CD4-positive, alpha-beta T cell treated with Interleukin-12 subunit alpha and Interleukin-12 subunit beta, for 1 hour (primary cell): ENCODE measurements at regions not wholly inside any gene's neighbourhood (a gene's known extent, or its start where the extent isn't known, plus 50 kb on each side); places are given as distances from the start of the nearest gene placed in this dataset.
"Not testable (repeated sequence)": the region's sequence is repeated elsewhere in the genome, so short reads cannot be mapped to it uniquely, and the experiment has no call there.

Experiments used
- DNase-seq: peaks from one replicate; pipeline ENCODE4 v3.0.0-alpha.2; 2020

DNA sequence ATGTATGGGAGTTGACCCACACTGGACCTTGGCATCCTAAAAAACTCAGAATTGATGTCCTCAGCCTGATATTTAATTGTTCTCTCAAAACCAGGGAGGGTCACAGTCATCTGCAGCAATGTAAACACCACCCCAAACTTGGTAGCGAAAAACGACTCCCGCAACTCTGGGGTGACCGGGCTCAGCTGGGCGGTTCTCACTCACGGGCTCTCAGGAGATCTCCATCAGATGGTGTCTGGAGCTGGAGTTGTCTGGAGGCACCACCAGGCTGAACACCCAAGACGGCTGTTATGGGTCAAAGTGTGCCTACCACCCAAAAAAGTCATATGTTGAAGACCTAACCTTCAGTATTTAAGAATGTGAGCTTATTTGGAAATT, 50.9 kb upstream of the NXT1 start:
- DNase-seq: no peak

DNA sequence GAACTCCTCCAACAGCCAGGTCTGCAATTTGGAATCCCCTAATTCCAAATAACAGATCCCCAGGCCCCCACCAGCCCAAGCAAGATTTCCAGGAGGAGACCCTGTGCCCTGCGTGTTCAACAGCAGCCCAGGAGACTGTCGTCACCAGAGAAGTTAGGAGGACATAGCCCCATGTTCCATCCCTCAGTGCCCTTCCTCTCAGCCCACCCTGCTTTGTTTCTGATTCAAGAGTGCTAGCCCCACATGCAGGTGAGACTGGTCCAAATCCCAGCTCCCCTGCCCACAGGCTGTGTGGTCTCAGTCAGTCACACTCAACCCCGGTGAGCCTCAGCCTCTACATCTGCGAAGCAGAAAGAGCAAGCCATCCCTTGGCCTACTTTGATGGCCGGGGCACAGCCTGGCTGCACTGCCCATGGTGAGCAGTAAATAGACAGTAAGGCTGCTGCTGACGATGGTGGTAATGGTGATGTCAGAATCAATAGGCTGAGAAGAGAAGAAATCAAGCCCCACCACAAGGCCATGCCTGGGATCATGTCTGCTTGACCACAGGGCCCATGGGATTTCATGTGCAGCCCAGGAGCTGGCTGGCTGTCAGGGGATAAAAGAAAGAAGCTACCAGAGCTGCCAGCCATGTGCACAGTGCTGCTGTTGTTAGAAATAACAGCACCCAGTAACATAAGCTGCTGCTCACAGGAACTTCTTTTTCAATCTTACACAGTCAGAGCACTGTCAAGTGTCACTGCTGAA, 51.5 kb upstream of the NXT1 start:
- DNase-seq: no peak

DNA sequence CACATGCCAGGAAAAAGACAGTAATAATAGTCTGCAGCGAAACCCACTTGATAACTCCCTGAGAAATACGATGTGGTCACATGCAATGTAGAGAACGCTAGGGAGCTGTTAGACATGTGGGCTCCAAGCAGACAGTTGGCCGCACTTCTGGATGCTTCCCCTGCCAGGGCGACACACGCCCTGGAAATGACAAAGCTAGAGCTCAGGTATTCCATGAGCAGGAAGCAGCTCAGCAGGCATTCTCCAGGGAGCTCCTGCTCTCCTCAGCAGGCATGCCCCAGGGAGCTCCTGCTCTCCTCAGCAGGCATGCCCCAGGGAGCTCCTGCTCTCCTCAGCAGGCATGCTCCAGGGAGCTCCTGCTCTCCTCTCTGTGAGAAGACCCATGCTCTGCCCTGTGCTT, 52.4 kb upstream of the NXT1 start:
- no peak for DNase-seq

DNA sequence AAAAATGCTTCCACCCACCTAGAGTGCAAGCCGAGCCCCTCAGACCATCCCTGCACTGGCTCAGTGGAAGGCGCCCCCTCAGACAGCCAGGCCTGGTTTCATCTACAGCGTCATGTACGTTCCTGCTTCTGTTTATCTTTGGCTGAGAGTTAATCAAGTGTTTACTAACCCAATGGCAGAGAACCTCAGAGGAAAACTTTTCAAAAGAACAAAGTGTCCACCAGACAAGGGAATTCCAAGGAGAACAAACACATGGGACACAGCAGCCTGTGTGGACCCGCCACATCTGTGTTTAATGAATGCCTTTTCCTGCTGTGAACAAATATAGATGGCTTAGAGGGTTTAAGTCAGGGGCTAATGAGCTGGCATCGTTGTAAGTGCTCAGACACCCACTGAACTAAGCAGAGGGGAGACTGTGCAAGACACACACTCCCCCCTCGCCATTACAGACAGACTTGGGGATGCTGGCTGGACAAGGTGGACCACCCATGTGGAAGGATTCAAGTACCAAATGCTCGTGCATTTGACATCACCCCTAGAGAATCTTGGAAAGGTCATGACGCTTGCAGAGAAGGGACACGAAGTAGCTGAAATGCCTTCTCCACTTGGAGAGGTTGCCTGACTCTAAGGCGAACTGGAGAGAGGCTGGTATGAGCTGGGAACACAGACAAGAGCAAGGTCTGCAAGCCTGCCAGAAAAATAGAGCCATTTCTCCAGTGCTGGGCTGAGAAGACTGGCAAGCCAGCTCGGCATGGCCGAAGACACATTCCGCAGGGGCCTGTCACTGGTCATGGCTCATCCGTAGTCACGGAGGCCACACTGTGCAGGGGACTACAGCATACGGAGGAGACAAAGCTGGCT, 53.5 kb upstream of the NXT1 start:
- DNase-seq: no peak

DNA sequence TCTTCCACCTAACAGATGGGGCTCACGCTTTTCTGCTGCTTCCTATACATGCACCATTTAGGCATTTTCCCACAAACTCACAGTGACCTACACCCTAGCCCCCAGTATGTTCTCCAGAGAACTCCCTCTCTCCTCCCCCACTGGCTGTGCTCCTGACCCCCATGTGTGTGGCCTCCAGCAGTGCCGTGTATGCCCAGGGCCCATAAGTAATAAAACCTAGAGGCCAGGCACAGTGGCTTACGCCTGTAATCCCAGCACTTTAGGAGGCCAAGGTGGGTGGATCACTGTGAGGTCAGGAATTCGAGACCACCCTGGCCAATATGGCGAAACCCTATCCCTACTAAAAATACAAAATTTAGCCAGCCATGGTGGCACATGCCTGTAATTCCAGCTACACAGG, 54.7 kb upstream of the NXT1 start:
- DNase-seq: no peak

DNA sequence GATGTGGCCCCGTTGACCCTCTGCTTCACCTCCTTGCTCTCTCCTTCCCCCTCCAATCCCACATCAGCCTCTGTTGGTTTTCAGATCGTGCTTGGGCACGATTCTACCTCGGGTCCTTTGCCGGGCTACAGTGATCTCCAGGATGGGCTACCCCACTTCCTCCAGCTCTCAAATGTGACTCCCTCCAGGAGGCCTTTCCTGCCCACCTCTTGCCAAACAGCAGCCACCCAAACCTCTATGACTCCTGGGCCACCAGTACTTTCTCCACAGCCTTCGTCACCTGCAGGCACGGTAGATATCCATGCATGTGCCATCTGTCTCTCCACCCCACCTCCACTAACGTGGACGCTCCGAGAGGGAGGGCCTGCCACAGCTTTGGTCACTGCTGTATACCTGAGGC, 55.9 kb upstream of the NXT1 start:
- no peak for DNase-seq

DNA sequence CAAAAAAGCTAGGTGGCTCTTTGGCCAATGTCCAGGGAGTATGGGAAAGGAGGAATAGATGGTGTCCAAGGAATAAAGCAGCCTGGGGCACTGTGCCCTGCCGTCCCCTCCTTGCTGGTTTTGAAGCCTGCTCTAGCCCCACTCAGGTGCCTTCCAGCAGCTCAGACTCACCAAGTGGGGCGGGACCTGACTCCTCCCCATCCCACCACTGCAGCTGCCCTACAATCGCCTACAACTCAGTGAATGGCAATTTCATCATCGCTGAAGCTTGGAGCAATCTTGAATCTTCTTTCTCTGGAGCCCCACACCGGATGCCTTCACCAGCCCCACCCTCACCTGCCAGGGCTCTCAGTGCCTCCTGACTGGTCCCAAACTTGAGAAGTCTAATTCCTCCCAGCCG, 56.4 kb upstream of the NXT1 start:
- no peak for DNase-seq

DNA sequence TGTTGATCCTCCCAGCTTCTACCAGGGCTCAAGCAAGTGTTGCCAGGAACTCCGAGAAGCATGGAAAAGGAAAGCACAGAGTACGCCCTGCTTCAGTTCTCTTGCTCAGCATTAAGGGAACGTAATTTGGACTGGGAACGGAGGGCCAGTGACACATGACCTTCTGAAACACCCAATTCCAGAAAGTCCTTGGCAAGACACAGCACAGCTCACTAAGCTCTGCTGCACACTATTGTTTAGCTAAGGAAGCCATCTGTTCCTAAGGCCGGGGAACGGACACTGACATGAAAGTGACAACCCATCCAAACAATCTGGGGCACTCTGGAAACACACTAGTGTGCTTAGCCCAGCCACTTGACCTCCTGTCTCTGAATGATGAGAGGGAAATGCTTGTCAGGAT, 56.9 kb upstream of the NXT1 start:
- DNase-seq: no peak

DNA sequence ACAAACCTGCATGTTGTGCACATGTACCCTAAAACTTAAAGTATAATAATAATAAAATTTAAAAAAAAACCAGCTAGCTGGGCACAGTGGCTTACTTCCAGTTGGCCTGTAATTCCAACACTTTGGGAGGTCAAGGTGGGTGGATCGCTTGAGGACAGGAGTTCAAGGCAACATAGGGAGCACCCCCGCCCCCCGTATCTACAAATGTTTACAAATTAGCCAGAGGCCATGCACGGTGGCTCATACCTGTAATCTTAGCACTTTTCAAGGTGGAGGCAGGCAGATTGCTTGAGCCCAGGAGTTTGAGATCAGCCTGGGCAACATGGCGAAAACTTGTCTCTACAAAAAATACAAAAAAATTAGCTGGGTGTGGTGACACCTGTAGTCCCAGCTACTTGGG, 58.3 kb upstream of the NXT1 start:
- not testable (repeated sequence) for DNase-seq

DNA sequence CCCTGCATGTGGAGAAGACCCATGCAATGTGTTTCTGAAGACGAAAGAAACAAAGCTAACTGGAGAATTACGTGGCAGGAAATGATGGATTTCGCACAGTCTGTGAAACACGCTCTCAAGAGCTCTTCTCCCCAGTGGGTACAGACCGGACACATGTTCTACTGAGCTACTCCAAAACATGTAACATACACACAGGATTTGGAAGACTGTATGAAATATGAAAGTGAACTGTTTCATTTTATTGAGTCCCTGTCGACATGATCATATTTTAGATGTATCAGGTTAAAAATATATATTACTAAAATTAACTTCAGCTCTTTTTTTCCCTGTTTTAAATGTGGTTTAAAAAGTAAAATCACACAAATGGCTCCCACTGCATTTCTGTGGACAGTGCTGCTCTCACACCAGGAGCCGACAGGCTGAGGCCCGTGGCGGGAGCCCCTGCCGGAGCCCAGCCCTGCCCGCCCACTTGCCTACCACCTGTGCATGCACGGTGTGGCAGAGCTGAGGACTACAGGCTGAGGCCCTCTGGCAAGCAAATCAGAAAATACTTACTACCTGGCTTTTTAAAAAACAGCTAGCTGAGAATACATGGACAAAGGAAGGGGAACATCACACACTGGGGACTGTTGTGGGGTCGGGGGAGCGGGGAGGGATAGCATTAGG, 58.9 kb upstream of the NXT1 start:
- DNase-seq: no peak

DNA sequence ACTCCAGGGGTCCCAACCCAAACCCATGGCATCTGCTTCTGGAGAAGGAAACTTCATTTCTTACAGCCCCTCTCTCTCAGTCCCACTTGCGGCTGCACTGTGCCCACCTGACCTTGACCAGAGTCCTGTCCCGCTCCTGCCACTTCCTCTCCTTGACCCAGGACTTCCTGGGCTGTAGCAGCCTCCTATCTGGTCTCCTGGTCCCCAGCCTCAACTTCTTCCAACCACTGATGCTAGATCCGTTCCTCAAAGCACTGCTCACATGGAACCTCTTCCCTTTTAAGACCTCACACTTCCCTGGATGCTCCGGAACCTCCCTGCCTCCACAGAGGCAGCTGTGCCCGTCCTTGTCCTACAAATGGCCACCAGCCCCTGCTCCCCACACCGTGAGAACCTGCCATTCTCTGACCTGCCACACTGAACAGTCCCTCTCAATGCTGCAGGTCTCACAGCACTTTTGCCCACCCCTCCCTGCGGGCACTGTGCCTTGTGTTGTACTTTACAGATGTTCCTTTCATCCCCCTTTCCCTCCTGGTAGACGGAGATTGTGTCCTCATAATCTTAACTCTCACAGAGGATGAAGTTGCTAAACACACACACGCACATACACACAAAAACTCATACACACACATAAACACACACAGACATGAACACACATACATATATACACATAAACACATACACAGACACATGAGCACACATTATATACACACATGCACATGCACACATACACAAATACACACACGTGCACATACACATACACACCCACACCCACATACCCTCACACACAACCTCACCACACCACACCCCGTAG, 59.6 kb upstream of the NXT1 start:
- no peak for DNase-seq

DNA sequence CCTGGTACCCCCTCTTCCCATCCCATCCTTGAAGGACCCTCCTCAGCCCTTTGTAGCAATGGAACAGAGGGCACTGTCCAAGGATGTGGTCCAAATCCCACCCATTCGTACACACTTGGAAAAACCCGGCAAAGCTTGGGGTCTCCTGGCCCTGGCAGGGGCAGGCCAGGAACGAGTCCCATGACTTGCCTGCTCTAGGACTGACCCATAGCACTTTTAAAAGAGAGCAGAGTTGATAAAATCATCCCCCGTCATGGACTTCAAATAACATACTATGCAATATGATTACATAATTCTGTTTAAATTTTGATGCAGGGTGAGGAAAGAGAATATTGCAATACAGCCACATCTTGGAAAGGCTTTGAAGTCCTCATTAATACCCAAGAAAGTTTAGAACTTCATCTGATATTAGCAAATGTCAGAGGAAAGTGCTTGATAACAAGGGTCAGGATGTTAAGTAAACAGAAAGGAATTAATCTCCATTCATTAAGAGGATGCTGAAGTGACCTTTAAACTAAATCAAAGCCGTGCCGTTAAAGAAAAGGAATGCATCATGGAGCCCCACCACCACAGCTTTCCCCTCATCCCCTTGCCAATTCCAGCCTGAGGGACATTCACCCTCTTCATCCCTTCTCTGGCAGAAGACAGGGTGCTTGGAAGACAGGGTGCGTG, 60.7 kb upstream of the NXT1 start:
- DNase-seq: no peak

DNA sequence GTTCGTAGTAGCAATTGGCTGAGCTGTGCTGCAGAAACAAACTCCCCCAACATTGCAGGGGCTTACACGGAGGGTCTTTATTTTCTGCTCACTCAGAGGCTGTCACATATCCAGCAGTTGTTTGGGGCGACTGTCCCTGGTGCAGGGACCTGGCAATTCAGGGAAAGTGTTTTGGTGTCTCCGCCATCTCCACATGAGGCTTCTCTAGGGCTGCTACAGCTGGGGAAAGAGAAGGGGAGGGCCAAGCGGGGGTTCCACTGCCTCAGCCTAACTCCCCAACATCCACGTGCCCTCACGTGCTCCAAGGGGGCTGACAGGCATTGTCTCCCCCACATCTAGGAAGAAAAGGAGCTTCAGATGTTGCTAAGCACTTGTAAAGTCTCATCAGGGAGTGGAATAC, 61.3 kb upstream of the NXT1 start:
- DNase-seq: no peak

DNA sequence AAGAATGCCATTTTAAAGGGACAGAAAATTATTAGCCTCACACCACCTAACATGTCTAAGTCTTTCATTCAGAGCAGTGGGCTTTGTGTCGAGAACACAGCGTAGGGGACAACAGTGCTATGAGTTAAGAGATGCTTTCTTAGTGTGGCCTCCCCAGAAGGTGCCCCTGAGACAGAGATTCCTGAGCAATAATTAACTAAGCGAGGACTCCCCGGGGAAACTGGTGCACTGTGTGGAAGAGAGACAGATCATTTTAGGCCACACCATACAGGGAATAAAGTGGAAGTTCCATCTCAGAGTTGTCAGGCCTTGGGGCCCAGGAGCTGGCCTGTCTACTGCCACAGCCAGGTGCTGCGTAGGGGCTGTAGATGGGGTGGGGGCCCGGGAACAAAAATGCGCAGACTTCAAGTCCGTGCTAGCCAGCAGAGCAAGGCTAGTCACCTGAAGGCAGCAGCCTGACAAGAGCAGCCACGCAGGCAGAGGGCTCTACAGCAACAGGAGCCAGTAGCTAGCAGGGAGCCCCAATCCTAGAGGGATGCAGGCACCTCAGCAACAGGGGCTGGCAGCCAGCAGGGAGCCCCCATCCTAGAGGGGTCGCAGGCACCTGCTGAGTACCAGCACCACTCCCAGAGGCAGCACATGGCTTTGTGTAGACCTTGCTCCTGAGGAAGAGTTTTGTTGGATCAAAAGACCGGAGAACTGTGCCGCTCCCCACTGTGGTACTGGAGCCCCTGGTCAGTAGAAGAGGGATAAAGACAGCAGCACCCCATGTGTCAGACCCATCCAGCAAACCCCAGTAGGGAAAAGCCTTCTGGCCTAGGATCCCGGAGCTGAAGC, 63.0 kb upstream of the NXT1 start:
- DNase-seq: no peak

DNA sequence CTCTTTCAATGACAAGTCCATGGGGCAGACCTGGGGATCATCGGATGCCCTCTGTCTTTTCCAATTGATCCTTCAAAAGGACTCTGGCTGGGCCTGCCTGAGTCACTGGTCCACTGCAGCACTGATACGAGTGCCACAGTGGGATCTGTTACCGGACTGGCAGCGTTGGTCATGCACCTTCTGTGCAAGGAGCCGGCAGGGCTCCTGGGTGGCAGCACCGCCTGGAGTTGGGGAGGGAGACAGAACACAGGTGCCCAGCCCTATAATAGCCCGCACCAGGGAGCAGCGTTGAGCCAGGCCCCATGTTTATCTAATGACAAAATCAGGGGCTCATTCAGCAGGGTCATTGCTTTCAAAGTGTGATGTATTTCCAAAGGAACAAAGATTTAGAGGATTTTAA, 64.2 kb upstream of the NXT1 start:
- DNase-seq: no peak

DNA sequence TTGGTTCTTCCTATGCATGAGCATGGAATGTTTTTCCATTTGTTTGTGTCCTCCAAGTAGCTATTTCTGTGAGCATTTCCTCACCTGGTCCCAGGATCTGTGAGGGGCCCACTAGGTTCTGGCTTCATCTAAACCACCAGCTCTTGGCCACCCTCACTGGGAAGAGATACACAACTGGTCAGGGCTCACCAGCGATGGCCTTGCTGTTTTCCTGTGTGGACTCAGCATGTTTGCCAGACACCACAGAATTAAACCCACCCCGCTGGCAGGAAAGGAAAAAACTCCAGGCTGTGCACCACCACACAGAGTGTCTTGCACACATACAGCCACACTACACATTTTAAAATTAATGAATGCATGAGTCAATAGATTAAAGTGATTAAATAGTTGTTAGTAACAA, 65.1 kb upstream of the NXT1 start:
- DNase-seq: no peak

DNA sequence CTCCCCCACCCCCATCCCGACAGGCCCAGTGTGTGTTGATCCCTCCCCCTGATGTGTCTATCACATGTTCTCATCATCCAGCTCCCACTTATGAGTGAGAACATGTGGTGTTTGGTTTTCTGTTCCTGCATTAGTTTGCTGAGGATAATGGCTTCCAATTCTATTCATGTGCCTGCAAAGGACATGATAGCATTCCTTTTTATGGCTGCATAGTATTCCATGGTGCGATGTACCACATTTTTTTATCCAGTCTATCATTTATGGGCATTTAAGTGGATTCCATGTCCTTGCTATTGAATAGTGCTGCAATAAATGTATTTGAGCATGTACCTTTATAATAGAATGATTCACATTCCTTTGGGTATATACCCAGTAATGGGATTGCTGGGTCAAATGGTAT, 66.6 kb upstream of the NXT1 start:
- DNase-seq: no peak

DNA sequence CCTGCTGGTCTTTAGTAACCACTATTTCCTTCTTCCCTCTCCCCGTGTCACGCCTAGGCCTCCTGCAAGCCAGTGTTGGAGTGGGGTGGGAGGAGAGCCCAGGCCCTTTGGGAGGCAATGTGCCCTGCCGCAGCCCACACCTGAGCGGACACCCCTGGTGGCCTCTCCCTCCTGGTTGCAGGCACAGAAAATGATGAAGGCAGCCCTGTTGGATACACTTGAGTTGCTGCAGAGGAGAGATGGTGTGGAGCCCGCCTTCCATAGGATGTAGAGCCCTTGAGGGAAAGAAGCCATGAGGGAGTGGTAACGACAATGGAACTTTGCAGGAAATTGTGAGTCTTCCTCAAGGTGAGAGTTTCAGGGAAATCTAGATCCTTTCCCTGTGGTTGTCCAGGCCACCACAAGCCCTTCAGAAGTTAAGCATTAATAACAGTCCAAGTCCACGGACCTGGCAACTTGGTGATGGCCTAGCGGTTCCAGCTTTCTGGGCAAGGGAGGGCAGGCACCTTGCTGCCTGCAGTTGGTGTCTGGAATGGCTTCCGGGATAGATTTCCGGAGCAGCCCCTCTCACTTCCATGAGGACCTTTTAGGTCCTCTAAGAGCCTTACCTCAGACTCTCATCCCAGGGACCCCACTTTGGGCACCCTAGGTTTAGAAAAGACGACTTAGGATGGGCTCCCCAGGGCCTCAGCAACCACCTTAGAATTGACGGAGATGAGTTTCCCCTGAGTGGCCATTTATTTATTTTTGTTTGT, 67.3 kb upstream of the NXT1 start:
- DNase-seq: no peak

DNA sequence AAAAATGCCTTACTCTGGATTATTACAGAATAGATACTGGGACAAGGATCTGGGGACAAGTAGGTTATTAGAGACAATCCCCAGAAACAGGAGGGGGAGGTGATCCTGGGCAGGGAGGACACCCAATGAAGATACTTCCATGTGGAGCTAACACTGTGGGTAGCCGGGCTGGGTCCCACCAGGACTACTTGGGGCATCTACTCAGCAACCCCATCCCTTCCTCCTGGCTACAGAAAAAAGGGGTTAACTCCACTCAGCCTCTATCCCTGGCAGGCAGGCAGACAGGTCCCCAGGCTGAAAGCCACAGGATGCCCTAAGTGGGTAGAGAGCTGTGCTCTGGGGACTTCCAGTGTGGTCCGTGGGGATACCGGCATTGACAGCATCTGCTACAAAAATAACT, 68.0 kb upstream of the NXT1 start:
- no peak for DNase-seq

DNA sequence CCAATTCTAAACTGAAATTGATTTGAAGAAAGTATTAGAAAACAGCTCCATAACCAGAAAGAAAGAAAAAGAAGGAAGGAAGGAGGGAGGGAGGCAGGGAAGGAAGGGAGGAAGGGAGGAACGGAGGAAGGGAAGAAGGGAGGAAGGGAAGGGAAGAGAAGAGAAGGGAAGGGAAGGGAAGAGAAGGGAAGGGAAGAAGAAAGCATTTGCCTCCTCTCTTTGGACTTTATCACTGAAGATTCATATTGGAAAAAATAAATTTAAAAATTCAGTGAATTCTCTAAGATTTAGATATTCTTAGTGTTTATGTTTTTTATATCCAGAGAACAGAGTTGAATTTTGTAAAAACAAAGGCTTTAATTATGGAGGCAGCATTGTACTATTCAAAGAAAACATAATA, 68.5 kb upstream of the NXT1 start:
- DNase-seq: no peak

DNA sequence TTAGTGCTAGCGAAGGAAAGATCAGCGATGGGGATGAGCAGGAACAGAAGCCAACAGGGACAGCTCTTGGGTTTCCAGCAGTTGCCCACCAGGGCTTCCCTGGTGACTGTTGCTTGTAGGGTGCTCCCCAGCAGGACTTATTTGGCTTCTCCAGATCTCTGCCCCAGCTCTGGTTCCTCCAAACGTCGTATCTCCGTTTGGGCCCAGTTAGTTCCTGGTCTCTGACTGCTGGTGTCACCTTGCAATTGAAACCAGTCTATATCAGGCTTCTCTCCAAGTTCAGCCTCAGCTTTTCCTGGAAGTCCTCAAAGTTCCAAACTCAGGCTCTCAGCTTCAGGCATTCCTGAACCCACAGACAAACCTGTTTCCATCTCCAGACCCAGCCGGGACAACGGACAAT, 70.8 kb upstream of the NXT1 start:
- no peak for DNase-seq
